AG04449 (cell line): ENCODE measurements at regions not wholly inside any gene's neighbourhood (a gene's known extent, or its start where the extent isn't known, plus 50 kb on each side); places are given as distances from the start of the nearest gene placed in this dataset.

Source experiments
- CTCF ChIA-PET: fragments of 350-600 bp; formaldehyde crosslinking; extraction: SDS; loops from one replicate; lab custom pipeline; 2021; ENCODE audit warnings: antibody characterized with exemption; lab: Yijun Ruan, JAX
- POLR2A ChIA-PET: fragments of 400-600, 350-600 bp; formaldehyde crosslinking; extraction: SDS; loops from one replicate; lab custom pipeline; 2020; ENCODE audit warnings: antibody characterized with exemption, inconsistent platforms; lab: Yijun Ruan, JAX
- DNase-seq: peaks from one replicate; pipeline ENCODE4 v3.0.0-alpha.2; 2010; ENCODE audit warnings: low read depth, low spot score
- H3K4me3 ChIP-seq: 2 replicates; pipeline ENCODE4 v1.5.1; 2011; ENCODE audit warnings: low read depth, mild to moderate bottlenecking, control low read depth, low read length
- TF ChIP-seq, protein P1 (sequence below): IDR thresholded peaks from one replicate; pipeline ENCODE4 v1.5.1; 2011; ENCODE audit warnings: mild to moderate bottlenecking, moderate library complexity, low read length, control low read depth, inconsistent platforms; ENCODE audit not compliant: insufficient read depth; ENCODE audit errors: missing control alignments

DNA sequence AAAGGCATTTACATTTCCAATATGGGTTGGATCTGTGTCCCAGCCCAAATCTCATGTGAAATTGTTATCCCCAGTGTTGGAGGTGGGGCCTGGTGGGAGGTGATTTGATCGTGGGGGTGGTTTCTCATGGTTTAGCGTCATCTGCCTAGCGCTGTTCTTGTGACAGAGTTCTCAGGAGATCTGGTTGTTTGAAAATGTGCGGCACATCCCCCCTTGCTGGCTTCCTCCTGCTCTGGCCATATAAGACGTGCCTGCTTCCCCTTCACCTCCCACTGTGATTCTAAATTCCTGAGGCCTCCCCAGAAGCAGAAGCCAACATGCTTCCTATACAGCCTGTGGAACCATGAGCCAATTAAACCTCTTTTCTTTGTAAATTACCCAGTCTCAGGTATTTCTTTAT is 126.2 kb upstream of the FNDC3A start:
- POLR2A ChIA-PET: no interaction called here
- DNase-seq: no peak
- TF ChIP-seq, protein P1, sequence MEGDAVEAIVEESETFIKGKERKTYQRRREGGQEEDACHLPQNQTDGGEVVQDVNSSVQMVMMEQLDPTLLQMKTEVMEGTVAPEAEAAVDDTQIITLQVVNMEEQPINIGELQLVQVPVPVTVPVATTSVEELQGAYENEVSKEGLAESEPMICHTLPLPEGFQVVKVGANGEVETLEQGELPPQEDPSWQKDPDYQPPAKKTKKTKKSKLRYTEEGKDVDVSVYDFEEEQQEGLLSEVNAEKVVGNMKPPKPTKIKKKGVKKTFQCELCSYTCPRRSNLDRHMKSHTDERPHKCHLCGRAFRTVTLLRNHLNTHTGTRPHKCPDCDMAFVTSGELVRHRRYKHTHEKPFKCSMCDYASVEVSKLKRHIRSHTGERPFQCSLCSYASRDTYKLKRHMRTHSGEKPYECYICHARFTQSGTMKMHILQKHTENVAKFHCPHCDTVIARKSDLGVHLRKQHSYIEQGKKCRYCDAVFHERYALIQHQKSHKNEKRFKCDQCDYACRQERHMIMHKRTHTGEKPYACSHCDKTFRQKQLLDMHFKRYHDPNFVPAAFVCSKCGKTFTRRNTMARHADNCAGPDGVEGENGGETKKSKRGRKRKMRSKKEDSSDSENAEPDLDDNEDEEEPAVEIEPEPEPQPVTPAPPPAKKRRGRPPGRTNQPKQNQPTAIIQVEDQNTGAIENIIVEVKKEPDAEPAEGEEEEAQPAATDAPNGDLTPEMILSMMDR: no peak

GRCh38 chr13:48851707-48852106 is 124.0 kb upstream of the FNDC3A start:
- ChIA-PET CTCF (no interaction called here), POLR2A (no interaction called here)
- H3K4me3 ChIP-seq: no peak overlapping the region
- TF ChIP-seq, protein P1: no peak
- DNase-seq: no peak

More for the DNA sequence above, 126.2 kb upstream of the FNDC3A start:
- CTCF ChIA-PET: no interaction called here
- H3K4me3 ChIP-seq: no peak overlapping the region

GRCh38 chr13:48852911-48853727 is 122.6 kb upstream of the FNDC3A start:
- ChIA-PET POLR2A (no interaction called here), CTCF (interaction anchor here (1.2 to 1.4 kb wide), 2 partner anchors 13 to 84 kb away, joined by 3 to 4 read pairs; no protein-coding TSS in a partner anchor)
- DNase-seq: no peak
- TF ChIP-seq, protein P1: no peak
- no peak overlapping the region for H3K4me3 ChIP-seq

DNA sequence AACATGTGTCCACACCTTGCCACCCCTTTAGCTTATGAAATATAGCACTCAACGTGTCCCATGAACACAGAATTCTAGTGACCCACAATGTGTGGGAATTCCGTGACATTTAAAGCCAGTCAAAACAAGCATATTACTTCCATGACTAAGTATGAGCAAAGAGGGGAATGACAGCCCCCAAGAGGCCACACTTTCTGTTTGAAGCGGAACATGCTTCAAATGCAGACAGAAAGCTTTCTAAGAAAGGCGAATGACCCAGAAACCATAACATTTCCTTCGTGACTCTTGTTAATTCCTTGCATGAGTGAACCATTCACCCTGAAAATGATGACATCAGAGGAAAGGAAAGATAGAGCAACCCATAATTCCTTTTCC is 122.0 kb upstream of the FNDC3A start:
- CTCF ChIA-PET: interaction anchor here (1.2 to 1.4 kb wide), 2 partner anchors 13 to 84 kb away, joined by 3 to 4 read pairs; no protein-coding TSS in a partner anchor
- no peak overlapping the region for H3K4me3 ChIP-seq
- TF ChIP-seq, protein P1: no peak
- POLR2A ChIA-PET: no interaction called here
- no peak for DNase-seq

DNA sequence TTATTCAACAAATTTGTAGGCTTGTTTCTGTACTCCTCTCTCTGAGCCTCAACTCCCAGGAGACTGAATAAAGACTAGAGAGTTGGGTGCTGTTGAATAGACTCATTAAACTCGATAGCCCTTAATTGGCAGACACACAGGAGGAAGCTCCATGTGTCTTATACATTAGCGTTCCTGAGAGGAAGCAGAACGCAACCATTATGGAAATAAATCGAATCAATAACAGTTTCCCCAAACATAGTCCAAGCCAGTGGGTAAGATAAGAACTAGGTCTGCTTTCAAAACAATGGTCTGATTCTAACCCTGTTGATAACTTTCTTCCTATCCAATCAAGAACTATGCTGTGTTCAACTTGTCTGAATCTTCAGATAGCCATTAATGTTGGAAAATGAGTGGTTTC is 118.1 kb upstream of the FNDC3A start:
- DNase-seq: no peak
- POLR2A ChIA-PET: no interaction called here
- H3K4me3 ChIP-seq: no peak overlapping the region
- CTCF ChIA-PET: no interaction called here
- TF ChIP-seq, protein P1: no peak

DNA sequence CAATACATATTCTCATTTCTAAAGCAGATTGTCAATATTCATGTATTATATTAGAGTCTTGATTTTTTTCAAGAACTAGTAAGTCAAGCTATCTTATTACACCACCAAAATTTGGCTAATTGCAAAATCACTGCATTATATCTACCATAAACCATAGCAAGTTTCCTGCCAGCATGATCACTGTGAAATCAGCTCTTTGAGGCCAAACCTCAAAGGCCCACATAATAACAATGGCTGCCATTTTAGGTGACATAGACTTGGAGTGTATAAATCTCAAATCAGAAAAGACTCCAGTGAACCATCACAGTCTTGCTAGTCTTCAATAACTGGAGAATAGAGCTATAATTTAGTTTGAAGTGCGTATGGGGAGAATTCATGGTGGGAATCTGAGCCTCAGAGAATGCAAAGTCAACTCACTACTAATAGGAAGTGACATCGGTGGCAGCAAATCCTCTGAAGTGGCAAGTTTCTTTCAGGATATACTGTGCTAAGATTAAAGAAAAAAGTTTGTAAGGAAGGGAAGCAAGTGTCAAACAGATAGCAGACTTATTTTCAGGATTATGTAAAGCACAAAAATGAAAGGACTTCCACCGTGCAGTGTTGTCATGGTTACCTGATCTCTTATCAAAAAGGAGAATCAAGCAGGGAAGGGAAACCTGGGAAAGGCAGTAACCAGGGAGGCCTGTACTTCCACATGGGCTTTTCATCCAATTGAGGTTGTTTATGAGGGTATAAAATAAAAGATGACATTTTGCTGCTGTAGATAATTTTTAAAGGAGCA is 117.4 kb upstream of the FNDC3A start:
- no peak for DNase-seq
- H3K4me3 ChIP-seq: no peak overlapping the region
- TF ChIP-seq, protein P1: no peak
- POLR2A ChIA-PET: no interaction called here
- CTCF ChIA-PET: no interaction called here
